NT2/D1 (cell line): ENCODE measurements at regions not wholly inside any gene's neighbourhood (a gene's known extent, or its start where the extent isn't known, plus 50 kb on each side); places are given as distances from the start of the nearest gene placed in this dataset.

Source experiments
- SUZ12 ChIP-seq: IDR thresholded peaks from 2 replicates; pipeline ENCODE4 v1.6.1; 2011; ENCODE audit not compliant: insufficient read length, insufficient read depth; ENCODE audit errors: extremely low read depth
- YY1 ChIP-seq: IDR thresholded peaks from 2 replicates; pipeline ENCODE4 v1.6.1; 2011; ENCODE audit not compliant: insufficient read length, insufficient read depth

DNA sequence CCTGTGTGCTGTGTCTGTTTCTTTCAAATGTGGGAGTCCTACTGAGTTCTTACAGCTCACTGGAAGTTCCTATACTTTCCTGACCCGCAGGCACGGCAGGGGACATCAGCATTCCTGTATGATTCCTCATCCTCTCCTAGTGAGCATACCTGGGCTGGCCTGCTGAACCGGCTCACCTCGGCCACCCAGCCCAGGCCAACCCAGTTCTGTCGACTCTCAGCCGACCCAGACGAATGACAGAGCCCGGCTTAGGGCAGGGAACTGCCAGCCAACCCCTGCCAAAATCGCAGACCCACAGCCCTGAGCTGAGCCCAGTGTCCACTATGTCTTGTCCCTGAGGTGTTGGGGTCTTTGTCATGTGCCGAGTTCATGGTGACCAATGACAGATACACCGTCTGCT is 339.7 kb downstream of the BRD1 start:
- TF ChIP-seq YY1 (no peak), SUZ12 (no peak)
